ENCODE measurements at regions not wholly inside any gene's neighbourhood (a gene's known extent, or its start where the extent isn't known, plus 50 kb on each side); places are given as distances from the start of the nearest gene placed in this dataset.
"Not testable (repeated sequence)": the region's sequence is repeated elsewhere in the genome, so short reads cannot be mapped to it uniquely, and the experiment has no call there.

DNA sequence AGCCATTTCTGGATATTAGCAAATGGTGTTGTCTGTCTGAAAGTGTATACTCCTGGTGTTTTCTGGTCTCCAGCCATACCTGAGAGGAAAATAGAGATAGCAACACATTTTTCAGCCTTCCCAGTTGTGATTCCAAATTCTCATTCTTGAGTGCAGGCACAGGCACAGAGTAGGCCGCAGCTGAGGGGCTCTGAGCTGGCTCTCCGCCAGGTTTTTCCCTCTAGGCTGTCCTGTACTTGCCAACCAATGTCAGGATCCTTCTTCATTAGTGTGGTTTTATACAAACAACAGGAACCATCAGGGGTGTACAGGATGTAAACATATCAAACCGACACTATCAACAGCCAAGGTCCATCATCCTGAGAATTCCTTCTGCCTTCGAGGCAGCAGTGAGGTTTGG, 1733.6 kb upstream of the CELF4 start:
- DNase-seq = no peak

- no peak for DNase-seq
Measured at GRCh38 chr18:39297225-39297624, 1731.6 kb upstream of the CELF4 start.

DNA sequence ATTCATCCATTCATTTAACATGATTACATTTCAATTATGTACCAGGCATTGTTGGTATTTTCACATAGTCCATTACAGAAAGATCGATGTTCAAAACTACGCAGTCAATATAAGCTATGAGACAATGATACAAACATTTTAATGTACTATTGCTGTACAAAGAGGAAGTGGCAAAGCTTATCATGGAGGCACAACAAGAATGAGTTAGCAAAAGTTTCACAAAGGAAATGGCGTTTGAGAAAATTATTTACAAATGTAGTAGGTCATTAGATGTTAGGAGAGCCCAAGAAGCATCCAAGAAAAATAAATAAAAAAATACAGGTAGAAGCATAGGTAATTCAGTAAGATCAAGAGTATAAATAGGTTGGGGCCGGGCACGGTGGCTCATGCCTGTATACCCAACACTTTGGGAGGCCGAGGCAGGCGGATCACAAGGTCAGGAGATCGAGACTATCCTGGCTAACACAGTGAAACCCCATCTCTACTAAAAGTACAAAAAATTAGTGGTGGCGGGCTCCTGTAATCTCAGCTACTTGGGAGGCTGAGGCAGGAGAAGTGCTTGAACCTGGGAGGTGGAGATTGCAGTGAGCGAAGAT, 1730.8 kb upstream of the CELF4 start:
- no peak for DNase-seq

- DNase-seq = no peak
Measured at GRCh38 chr18:39276764-39277163, 1711.2 kb upstream of the CELF4 start.

- no peak for DNase-seq
Measured at GRCh38 chr18:39274535-39274934, 1708.9 kb upstream of the CELF4 start.

DNA sequence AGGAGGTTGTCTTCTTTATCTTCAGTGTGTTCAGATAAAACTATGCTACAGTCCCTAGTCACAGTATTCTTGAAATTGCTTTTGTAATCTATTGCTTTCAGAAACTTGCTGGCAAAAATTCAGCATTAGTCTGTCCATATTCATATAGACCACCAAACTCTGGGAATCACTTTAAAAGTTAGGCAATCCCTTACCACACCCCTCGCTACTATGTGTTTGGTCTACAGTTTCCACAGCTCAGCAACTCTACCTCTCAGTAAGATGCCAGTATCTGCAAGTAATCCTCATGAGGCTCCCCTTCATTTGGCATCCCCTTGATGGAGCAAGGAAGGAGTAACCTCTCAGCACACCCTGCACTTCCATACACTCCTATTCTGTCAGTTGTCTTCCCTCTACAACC, 1706.6 kb upstream of the CELF4 start:
- no peak for DNase-seq

DNA sequence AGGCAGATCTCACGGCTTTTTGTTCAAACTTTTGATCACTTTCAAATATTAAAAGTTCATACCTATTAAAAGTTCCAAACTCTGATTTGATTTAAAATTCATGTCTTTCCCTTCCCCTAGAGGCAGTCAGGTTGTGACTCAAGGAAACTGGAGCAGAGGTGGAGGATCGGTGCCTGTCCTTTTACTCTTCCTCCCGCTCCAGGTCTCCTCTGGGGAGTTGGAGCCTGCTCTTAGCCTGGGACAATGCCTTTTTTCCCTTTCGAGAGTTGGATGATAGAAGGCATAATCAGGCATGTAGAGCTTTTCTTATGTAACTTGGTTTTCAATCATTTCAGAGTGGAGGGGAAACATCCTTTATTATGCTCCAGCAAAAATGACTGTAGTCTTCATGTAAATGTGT, 1706.1 kb upstream of the CELF4 start:
- DNase-seq = no peak

DNA sequence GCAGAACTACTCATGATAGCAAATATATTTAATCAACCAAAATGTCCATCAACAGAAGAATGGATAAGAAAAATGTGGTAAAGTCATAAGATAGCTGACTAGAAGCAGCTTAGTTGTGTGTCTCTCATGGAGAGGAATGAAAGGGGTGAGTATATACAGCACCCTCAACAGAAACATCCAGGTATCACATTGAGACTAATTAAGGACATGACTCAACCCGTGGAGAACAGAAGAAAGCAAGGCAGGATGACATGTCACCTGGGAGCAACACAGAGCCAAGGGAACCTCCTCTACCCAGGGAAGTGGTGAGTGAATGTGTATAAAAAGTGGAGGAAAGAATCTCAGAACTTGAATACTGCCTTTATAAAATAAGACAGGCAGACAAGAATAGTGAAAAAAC, 1695.0 kb upstream of the CELF4 start:
- DNase-seq = no peak

DNA sequence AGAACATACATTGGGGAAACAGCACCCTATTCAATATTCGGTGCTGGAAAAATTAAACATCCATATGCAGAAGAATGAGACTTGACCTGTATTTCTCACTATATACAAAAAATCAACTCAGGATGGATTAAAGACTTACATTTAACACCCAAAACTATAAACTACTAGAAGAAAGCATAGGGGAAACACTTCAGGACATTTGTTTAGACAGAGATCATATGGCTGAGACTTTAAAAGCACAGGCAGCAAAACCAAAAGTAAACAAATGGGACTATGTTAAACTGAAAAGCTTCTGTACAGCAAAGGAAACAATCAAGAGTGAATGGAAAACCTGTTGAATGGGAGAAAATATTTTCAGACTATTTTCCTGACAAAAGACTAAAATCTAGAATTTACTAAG, 1694.1 kb upstream of the CELF4 start:
- DNase-seq = no peak

DNA sequence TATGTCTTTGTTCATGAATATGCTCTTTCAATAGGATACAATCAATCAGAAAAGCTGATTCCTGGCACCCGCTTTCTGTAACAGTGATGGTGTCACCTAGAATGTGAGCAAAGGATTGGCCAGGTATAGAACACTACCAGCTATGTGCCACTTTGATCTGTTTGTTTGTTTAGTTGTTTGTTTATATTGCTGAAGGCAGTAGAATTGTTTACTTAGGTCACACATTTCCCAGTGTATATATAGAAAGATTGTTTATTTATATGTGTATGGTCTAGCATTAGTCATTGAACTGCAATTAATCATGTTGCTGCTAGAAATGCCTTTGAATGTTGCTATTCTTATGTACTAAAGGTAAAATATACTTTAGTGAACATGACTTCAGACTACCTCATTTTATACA, 1678.6 kb upstream of the CELF4 start:
- DNase-seq = no peak

GRCh38 chr18:39241534-39241933, 1675.9 kb upstream of the CELF4 start:
- no peak for DNase-seq

- no peak for DNase-seq
Measured at GRCh38 chr18:39238981-39239660, 1673.5 kb upstream of the CELF4 start.

- DNase-seq = no peak
Measured at GRCh38 chr18:39235118-39235719, 1669.6 kb upstream of the CELF4 start.

- no peak for DNase-seq
Measured at GRCh38 chr18:39232937-39233336, 1667.3 kb upstream of the CELF4 start.

DNA sequence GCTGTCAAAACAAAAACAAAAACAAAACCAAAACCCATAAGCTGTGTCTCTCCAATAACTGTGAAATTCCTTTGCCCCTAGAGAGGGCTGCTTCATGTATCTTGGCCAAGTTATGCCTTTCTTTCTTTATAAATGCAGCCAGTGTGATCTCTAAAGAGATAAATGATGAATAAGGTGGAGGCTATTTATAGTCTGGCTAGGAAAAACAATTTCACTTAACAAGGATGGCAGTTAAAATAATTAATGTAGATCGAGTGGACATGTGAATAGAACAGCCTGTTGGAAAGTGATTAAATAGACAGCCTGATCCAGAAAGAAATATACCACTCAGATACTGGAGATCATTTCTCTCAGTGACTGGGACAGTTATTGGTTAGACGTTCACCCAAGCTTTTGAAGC, 1666.9 kb upstream of the CELF4 start:
- no peak for DNase-seq

- DNase-seq = no peak
Measured at GRCh38 chr18:39230086-39230803, 1664.6 kb upstream of the CELF4 start.

GRCh38 chr18:39227769-39228168, 1662.2 kb upstream of the CELF4 start:
- DNase-seq = not testable (repeated sequence)

- no peak for DNase-seq
Measured at GRCh38 chr18:39225373-39225772, 1659.8 kb upstream of the CELF4 start.

DNA sequence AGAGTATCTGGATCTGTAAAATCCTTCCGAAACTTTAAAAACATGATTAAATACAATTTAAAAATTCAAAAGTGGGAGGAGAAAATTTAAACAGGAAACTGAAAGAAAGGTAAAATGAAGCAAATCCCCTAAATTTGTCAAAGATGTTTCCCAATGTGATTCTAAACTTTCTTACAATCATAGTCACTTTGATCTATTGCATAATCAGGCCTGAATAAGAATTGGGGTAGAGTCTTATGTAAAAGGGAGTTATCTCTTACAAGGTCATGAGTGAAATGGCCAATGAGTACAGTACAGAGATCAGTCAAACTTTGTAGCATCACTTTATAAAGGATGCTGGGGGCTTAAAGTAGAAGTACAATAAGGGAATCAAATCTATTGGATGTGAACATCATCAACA, 1657.7 kb upstream of the CELF4 start:
- DNase-seq = no peak

- DNase-seq = no peak
Measured at GRCh38 chr18:39215920-39216319, 1650.3 kb upstream of the CELF4 start.

DNA sequence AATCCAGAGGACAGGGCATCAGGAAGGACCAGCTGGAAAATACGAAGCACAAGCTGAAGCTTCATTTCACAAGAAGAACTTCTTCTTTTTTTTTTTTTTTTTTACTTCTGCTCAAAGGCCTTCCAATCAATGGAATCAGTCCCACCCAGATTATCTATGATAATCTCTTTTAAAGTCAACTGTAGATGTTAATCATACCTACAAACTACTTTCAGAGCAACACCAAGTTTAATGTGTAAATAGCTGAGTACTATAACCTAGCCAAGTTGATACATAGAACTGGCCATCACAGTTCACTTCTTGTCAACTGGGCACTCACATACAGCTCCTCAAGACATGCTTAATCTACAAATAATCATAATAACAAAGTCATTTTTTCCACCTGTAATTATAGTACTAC, 1645.9 kb upstream of the CELF4 start:
- DNase-seq = no peak

DNA sequence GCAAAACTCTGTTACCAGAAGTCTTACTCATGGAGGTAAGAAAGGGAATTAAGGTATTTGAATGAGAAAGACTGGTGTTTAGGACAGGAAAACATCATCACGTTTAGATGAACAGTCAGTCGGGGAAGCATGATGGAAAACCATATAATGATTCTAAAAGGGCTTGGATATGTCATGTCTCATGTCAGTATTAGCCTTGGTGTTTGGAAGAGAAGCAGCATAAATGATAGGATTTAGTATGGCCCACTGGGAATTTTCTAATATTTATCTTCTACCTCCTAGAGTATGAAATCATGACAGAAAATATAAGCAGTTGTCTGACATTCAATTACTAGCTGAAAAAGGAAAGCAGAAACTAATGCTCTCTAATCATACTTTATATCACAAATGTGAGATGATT, 1643.6 kb upstream of the CELF4 start:
- no peak for DNase-seq

DNA sequence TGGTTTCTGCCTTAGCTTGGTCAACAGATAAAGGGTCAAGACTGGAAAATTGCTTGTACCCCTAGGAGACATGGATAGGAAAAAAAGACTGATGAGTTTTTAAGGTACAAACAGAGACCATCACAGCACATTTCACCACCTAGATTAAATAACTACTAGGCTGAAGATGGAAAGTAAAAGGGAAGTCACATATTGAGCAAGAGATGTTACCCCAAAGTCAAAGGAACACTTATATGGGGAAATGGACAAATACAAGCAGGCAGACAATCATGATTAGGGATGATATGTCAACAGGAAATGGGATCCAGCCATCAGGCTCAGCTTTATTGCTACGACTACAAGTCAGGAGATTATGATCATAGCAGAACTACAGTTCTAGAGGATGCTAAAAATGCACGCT, 1643.1 kb upstream of the CELF4 start:
- no peak for DNase-seq

GRCh38 chr18:39208190-39208589, 1642.6 kb upstream of the CELF4 start:
- no peak for DNase-seq
